ENCODE measurements at regions not wholly inside any gene's neighbourhood (a gene's known extent, or its start where the extent isn't known, plus 50 kb on each side); places are given as distances from the start of the nearest gene placed in this dataset.

GRCh38 chr13:67549331-67549730, 319.2 kb upstream of the PCDH9 start:
- TF ChIP-seq, protein P1, sequence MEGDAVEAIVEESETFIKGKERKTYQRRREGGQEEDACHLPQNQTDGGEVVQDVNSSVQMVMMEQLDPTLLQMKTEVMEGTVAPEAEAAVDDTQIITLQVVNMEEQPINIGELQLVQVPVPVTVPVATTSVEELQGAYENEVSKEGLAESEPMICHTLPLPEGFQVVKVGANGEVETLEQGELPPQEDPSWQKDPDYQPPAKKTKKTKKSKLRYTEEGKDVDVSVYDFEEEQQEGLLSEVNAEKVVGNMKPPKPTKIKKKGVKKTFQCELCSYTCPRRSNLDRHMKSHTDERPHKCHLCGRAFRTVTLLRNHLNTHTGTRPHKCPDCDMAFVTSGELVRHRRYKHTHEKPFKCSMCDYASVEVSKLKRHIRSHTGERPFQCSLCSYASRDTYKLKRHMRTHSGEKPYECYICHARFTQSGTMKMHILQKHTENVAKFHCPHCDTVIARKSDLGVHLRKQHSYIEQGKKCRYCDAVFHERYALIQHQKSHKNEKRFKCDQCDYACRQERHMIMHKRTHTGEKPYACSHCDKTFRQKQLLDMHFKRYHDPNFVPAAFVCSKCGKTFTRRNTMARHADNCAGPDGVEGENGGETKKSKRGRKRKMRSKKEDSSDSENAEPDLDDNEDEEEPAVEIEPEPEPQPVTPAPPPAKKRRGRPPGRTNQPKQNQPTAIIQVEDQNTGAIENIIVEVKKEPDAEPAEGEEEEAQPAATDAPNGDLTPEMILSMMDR (IDR thresholded peaks at IDR 0.05): no peak
- no peak for TF ChIP-seq POLR2A (IDR thresholded peaks at IDR 0.05)

Measured in heart left ventricle (tissue), 13 donors.